ENCODE measurements at regions not wholly inside any gene's neighbourhood (a gene's known extent, or its start where the extent isn't known, plus 50 kb on each side); places are given as distances from the start of the nearest gene placed in this dataset.

DNA sequence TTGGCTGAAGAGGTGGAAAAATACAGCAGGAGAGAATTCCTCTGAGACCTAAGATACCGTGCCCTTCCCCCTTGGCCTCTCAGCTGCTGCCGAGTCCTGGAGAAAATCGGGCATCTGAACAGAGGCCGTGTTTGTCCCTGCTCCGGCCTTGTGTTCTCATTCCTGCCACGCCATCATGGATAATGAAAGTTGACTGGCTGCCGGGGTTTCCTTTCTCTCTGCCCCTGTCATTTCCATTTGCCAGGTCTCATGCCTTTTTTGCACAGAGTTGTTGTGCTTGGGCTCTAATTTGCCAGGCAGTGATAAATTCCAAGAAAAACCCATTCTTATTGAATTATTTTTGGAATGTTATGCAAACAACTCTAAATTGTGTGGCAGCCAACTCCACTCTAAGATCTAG, 496.9 kb upstream of the TNP1 start:
- TF ChIP-seq, protein P1, sequence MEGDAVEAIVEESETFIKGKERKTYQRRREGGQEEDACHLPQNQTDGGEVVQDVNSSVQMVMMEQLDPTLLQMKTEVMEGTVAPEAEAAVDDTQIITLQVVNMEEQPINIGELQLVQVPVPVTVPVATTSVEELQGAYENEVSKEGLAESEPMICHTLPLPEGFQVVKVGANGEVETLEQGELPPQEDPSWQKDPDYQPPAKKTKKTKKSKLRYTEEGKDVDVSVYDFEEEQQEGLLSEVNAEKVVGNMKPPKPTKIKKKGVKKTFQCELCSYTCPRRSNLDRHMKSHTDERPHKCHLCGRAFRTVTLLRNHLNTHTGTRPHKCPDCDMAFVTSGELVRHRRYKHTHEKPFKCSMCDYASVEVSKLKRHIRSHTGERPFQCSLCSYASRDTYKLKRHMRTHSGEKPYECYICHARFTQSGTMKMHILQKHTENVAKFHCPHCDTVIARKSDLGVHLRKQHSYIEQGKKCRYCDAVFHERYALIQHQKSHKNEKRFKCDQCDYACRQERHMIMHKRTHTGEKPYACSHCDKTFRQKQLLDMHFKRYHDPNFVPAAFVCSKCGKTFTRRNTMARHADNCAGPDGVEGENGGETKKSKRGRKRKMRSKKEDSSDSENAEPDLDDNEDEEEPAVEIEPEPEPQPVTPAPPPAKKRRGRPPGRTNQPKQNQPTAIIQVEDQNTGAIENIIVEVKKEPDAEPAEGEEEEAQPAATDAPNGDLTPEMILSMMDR (IDR thresholded peaks at IDR 0.05), result no peak
- TF ChIP-seq POLR2A (IDR thresholded peaks at IDR 0.05), result no peak
